Renal cortex interstitium (tissue), 11 donors: ENCODE measurements at regions not wholly inside any gene's neighbourhood (a gene's known extent, or its start where the extent isn't known, plus 50 kb on each side); places are given as distances from the start of the nearest gene placed in this dataset.

Source experiments
- DNase-seq, 11 donors: peaks; one replicate each; pipeline ENCODE4 v3.0.0-alpha.2; 2013; ENCODE audit warnings: low read depth in 9 of 11, low spot score in 4 of 11; ENCODE audit errors: extremely low read depth in 1 of 11

- DNase-seq = no peak
Measured at GRCh38 chr5:18117968-18118367, 483.7 kb downstream of the TAF11L14 start.

- DNase-seq = no peak
Measured at GRCh38 chr5:18119156-18119785, 485.0 kb downstream of the TAF11L14 start.

GRCh38 chr5:18141222-18141621, 507.0 kb downstream of the TAF11L14 start:
- DNase-seq = no peak

GRCh38 chr5:18142831-18143230, 508.6 kb downstream of the TAF11L14 start:
- DNase-seq = no peak

- no peak for DNase-seq
Measured at GRCh38 chr5:18152671-18153070, 518.4 kb downstream of the TAF11L14 start.

GRCh38 chr5:18158166-18158565, 523.9 kb downstream of the TAF11L14 start:
- DNase-seq = no peak

GRCh38 chr5:18159331-18159730, 525.1 kb downstream of the TAF11L14 start:
- no peak for DNase-seq

- no peak for DNase-seq
Measured at GRCh38 chr5:18171684-18172083, 537.4 kb downstream of the TAF11L14 start.

- no peak for DNase-seq
Measured at GRCh38 chr5:18179579-18179978, 545.3 kb downstream of the TAF11L14 start.

- DNase-seq = no peak
Measured at GRCh38 chr5:18181575-18181974, 547.3 kb downstream of the TAF11L14 start.

- DNase-seq = no peak
Measured at GRCh38 chr5:18195910-18196309, 561.6 kb downstream of the TAF11L14 start.

- DNase-seq = no peak
Measured at GRCh38 chr5:18197734-18198133, 563.5 kb downstream of the TAF11L14 start.

- DNase-seq = no peak
Measured at GRCh38 chr5:18202164-18202563, 567.9 kb downstream of the TAF11L14 start.

- no peak for DNase-seq
Measured at GRCh38 chr5:18203296-18203695, 569.0 kb downstream of the TAF11L14 start.

- DNase-seq = no peak
Measured at GRCh38 chr5:18213666-18214065, 579.4 kb downstream of the TAF11L14 start.

- no peak for DNase-seq
Measured at GRCh38 chr5:18216016-18216415, 581.8 kb downstream of the TAF11L14 start.

GRCh38 chr5:18216729-18217128, 582.5 kb downstream of the TAF11L14 start:
- no peak for DNase-seq

- DNase-seq = no peak
Measured at GRCh38 chr5:18219241-18219640, 585.0 kb downstream of the TAF11L14 start.

- DNase-seq = no peak
Measured at GRCh38 chr5:18220631-18221030, 586.4 kb downstream of the TAF11L14 start.

GRCh38 chr5:18236386-18236785, 602.1 kb downstream of the TAF11L14 start:
- DNase-seq = no peak

GRCh38 chr5:18238321-18238720, 604.1 kb downstream of the TAF11L14 start:
- DNase-seq = no peak

- DNase-seq = no peak
Measured at GRCh38 chr5:18240971-18241370, 606.7 kb downstream of the TAF11L14 start.
